HL-60 (cell line): ENCODE measurements at regions not wholly inside any gene's neighbourhood (a gene's known extent, or its start where the extent isn't known, plus 50 kb on each side); places are given as distances from the start of the nearest gene placed in this dataset.

Experiments
- DNase-seq, 2 experiments: peaks; one replicate each; pipeline ENCODE4 v3.0.0-alpha.2; 2010 to 2020; ENCODE audit warnings: low read depth in 1 of 2, low spot score in 1 of 2
- H3K27ac ChIP-seq: fragments of 250-450 bp; sonication (Bioruptor Pico); replicated peaks from 2 replicates; pipeline ENCODE4 v1.5.1; 2020; ENCODE audit warnings: mild to moderate bottlenecking, moderate library complexity
- H3K27me3 ChIP-seq: fragments of 250-450 bp; sonication (Bioruptor Pico); 2 replicates; pipeline ENCODE4 v1.5.1; 2021; ENCODE audit warnings: mild to moderate bottlenecking, moderate library complexity; ENCODE audit not compliant: insufficient read depth, poor library complexity, severe bottlenecking
- H3K4me3 ChIP-seq: replicated peaks from 2 replicates; pipeline ENCODE4 v1.5.1; 2011; ENCODE audit warnings: mild to moderate bottlenecking, control low read depth, low read length; ENCODE audit not compliant: insufficient read depth
- GABPA ChIP-seq: IDR thresholded peaks from 2 replicates; pipeline ENCODE4 v1.6.1; 2012; ENCODE audit warnings: low read depth
- POLR2AphosphoS5 ChIP-seq: IDR thresholded peaks from 2 replicates; pipeline ENCODE4 v1.6.1; 2012; ENCODE audit warnings: low read depth
- SPI1 ChIP-seq: IDR thresholded peaks from 2 replicates; pipeline ENCODE4 v1.6.1; 2012; ENCODE audit warnings: low read depth, mild to moderate bottlenecking, borderline replicate concordance
- TF ChIP-seq, protein P1 (sequence below): IDR thresholded peaks from 2 replicates; pipeline ENCODE4 v1.6.1; 2012; ENCODE audit warnings: low read depth; ENCODE audit not compliant: insufficient replicate concordance
- TF ChIP-seq, protein P2 (sequence below): IDR thresholded peaks from one replicate; pipeline ENCODE4 v1.5.1; 2011; ENCODE audit warnings: low read length, control low read depth, inconsistent platforms; ENCODE audit not compliant: insufficient read depth

DNA sequence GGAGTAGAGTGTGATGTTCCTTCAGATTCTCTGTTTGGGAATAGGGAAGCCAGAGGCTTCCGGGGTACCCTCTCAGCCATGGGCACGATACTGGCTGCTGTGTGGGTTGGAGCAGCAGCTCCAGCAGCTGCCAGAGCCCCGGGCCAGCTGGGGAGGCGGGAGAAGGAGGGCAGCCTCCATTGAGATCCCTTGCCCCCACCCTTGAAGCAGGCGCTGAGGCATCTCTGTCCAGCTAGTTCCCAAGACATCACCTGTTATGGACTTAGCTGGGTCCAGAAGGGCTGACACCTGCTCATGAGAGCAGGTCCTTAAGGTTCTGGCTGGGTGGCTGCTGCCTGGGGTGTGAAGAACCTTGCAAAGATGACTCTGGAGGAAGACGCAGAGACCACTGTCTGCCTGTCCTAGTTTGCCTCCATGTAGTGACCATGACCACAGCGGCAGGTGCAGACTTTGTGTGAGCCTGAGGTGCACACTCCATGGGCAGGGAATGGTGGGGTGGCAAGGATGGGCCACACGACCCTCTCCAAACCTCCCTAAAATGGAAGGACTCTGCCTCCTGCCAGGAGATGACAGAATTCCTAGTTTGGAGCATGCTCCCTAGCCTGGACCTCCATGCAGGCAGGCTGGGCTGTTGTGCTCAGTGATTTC is 222.6 kb upstream of the C1orf174 start:
- TF ChIP-seq GABPA (no peak), POLR2AphosphoS5 (no peak), SPI1 (no peak)
- TF ChIP-seq, protein P1, sequence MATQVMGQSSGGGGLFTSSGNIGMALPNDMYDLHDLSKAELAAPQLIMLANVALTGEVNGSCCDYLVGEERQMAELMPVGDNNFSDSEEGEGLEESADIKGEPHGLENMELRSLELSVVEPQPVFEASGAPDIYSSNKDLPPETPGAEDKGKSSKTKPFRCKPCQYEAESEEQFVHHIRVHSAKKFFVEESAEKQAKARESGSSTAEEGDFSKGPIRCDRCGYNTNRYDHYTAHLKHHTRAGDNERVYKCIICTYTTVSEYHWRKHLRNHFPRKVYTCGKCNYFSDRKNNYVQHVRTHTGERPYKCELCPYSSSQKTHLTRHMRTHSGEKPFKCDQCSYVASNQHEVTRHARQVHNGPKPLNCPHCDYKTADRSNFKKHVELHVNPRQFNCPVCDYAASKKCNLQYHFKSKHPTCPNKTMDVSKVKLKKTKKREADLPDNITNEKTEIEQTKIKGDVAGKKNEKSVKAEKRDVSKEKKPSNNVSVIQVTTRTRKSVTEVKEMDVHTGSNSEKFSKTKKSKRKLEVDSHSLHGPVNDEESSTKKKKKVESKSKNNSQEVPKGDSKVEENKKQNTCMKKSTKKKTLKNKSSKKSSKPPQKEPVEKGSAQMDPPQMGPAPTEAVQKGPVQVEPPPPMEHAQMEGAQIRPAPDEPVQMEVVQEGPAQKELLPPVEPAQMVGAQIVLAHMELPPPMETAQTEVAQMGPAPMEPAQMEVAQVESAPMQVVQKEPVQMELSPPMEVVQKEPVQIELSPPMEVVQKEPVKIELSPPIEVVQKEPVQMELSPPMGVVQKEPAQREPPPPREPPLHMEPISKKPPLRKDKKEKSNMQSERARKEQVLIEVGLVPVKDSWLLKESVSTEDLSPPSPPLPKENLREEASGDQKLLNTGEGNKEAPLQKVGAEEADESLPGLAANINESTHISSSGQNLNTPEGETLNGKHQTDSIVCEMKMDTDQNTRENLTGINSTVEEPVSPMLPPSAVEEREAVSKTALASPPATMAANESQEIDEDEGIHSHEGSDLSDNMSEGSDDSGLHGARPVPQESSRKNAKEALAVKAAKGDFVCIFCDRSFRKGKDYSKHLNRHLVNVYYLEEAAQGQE: no peak
- TF ChIP-seq, protein P2, sequence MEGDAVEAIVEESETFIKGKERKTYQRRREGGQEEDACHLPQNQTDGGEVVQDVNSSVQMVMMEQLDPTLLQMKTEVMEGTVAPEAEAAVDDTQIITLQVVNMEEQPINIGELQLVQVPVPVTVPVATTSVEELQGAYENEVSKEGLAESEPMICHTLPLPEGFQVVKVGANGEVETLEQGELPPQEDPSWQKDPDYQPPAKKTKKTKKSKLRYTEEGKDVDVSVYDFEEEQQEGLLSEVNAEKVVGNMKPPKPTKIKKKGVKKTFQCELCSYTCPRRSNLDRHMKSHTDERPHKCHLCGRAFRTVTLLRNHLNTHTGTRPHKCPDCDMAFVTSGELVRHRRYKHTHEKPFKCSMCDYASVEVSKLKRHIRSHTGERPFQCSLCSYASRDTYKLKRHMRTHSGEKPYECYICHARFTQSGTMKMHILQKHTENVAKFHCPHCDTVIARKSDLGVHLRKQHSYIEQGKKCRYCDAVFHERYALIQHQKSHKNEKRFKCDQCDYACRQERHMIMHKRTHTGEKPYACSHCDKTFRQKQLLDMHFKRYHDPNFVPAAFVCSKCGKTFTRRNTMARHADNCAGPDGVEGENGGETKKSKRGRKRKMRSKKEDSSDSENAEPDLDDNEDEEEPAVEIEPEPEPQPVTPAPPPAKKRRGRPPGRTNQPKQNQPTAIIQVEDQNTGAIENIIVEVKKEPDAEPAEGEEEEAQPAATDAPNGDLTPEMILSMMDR: no peak
- no peak overlapping the region for H3K4me3 ChIP-seq
- H3K27me3 ChIP-seq: no peaks in the 10 kb centered on the region
- H3K27ac ChIP-seq: no peak overlapping the region
- DNase-seq: no peak

DNA sequence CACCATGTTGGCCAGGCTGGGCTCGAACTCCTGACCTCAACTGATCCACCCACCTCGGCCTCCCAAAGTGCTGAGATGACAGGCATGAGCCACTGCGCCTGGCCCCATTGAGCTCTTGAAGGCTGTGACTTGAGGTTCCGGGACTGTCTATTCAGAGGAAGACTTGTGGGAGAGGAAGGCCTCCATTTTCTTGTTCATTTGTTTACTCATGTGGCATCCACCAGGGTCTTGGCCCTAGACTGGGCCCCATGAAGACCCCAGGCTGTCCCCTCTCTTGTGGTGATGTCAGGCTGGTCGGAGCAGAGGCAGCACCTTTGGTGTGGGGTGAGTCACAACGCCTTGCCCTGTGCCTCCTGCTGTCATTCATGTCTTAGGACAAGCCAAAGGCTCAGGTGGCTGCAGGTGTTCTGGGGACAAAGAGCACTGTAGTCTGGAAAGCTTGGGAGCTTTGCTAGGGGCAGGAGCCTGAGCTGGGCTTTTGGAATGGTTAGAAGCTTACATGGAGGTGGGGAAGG is 224.6 kb upstream of the C1orf174 start:
- H3K4me3 ChIP-seq: no peak overlapping the region
- no peaks in the 10 kb centered on the region for H3K27me3 ChIP-seq
- DNase-seq: no peak
- TF ChIP-seq, protein P2: no peak
- TF ChIP-seq, protein P1: no peak
- no peak for TF ChIP-seq SPI1
- TF ChIP-seq POLR2AphosphoS5: no peak
- no peak for TF ChIP-seq GABPA
- H3K27ac ChIP-seq: no peak overlapping the region

DNA sequence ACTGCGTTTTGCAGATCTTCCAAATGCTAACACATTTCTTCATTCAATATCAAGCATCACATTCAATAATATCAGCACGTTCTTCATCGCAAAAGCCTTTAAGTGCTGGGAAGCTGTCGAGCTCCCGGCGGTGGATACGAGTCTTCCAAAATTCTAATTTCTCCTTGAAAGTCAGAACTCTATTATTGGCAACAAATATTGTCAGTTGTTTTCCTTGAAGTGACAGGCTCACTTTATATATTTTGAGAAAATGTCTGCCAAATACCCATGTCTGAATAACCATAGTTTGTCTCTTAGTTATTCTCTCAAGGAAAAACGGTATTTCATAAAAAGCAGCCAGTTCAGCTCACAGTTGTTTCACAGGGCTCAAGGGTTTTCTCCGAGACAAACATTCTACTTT is 226.2 kb upstream of the C1orf174 start:
- Histone ChIP-seq H3K4me3 (no peak overlapping the region), H3K27ac (no peak overlapping the region), H3K27me3 (no peaks in the 10 kb centered on the region)
- DNase-seq: no peak
- TF ChIP-seq POLR2AphosphoS5: no peak
- TF ChIP-seq SPI1: no peak
- TF ChIP-seq GABPA: no peak
- TF ChIP-seq, protein P2: no peak
- TF ChIP-seq, protein P1: no peak
